ENCODE measurements at regions not wholly inside any gene's neighbourhood (a gene's known extent, or its start where the extent isn't known, plus 50 kb on each side); places are given as distances from the start of the nearest gene placed in this dataset.

DNA sequence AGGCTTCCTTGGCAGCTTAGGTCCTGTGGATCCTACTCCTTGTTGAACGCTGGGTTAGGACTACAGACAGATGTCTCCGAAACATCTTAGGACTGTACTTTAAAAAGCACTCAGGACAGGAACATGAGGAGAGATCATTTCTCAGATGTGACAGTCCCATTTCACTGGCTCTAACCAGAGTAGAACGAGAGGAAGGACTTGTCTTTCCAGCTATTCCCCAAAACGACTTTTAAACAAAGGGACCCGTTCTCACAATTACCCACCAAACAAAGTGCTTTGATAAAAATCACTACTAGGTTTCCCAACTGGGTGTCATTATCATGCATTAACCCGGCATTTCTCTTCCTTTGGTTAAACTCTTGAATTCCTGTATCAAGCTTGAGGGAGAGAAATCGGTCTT lies 84.7 kb upstream of the BARX2 start:
- no peak for TF ChIP-seq NFIC (IDR thresholded peaks at IDR 0.05)

DNA sequence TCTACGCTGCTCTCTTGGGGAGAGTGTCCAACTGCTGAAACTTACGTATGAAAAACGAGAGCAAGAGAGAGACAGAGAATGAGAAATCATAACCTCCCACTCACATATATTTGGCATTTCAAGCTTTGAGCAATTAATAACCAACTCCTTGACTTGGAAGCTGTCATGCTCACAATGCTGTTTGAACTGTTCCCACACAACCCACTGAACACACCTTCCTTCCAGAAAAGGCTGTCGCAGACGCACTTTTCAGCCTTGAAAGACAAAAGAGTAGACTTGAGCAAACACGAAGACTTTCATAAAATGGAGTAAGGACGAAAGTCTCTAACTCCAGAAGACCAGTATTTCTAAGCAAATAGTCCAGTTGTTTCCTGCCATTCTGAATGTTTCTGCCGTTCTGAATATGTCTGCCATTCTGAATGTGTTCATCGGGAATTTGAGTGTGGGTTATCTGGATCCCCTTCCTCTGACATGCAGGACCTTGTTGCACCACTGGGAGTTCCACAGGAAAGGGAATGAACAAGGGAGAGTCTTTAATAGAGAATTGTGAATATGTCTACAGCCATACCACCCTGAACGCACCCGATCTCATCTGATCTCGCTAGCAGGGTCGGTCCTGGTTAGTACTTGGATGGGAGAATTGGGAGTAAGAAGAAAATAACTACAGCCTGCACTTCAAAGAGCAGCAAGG lies 86.2 kb upstream of the BARX2 start:
- TF ChIP-seq EP300 (IDR thresholded peaks at IDR 0.05; ENCODE audit: borderline replicate concordance) (no peak), TCF12 (IDR thresholded peaks at IDR 0.05; ENCODE audit: low read depth) (no peak), ZBTB7A (IDR thresholded peaks at IDR 0.05; ENCODE audit: low read depth) (no peak), CREB1 (IDR thresholded peaks at IDR 0.05; ENCODE audit: low read depth) (no peak), TAF1 (IDR thresholded peaks at IDR 0.05; ENCODE audit: low read depth) (no peak), TEAD4 (IDR thresholded peaks at IDR 0.05) (no peak), EGR1 (IDR thresholded peaks at IDR 0.05) (no peak), CEBPB (IDR thresholded peaks at IDR 0.05) (no peak), FOXM1 (IDR thresholded peaks at IDR 0.05; ENCODE audit: borderline replicate concordance, low read depth) (no peak), RAD21 (IDR thresholded peaks at IDR 0.05; ENCODE audit: low read depth) (no peak), YY1 (IDR thresholded peaks at IDR 0.05; ENCODE audit: low read depth) (no peak)
- TF ChIP-seq, protein P1, sequence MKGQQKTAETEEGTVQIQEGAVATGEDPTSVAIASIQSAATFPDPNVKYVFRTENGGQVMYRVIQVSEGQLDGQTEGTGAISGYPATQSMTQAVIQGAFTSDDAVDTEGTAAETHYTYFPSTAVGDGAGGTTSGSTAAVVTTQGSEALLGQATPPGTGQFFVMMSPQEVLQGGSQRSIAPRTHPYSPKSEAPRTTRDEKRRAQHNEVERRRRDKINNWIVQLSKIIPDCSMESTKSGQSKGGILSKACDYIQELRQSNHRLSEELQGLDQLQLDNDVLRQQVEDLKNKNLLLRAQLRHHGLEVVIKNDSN (IDR thresholded peaks at IDR 0.05): no peak
- TF ChIP-seq, protein P2, sequence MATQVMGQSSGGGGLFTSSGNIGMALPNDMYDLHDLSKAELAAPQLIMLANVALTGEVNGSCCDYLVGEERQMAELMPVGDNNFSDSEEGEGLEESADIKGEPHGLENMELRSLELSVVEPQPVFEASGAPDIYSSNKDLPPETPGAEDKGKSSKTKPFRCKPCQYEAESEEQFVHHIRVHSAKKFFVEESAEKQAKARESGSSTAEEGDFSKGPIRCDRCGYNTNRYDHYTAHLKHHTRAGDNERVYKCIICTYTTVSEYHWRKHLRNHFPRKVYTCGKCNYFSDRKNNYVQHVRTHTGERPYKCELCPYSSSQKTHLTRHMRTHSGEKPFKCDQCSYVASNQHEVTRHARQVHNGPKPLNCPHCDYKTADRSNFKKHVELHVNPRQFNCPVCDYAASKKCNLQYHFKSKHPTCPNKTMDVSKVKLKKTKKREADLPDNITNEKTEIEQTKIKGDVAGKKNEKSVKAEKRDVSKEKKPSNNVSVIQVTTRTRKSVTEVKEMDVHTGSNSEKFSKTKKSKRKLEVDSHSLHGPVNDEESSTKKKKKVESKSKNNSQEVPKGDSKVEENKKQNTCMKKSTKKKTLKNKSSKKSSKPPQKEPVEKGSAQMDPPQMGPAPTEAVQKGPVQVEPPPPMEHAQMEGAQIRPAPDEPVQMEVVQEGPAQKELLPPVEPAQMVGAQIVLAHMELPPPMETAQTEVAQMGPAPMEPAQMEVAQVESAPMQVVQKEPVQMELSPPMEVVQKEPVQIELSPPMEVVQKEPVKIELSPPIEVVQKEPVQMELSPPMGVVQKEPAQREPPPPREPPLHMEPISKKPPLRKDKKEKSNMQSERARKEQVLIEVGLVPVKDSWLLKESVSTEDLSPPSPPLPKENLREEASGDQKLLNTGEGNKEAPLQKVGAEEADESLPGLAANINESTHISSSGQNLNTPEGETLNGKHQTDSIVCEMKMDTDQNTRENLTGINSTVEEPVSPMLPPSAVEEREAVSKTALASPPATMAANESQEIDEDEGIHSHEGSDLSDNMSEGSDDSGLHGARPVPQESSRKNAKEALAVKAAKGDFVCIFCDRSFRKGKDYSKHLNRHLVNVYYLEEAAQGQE (IDR thresholded peaks at IDR 0.05; ENCODE audit: low read depth): no peak

DNA sequence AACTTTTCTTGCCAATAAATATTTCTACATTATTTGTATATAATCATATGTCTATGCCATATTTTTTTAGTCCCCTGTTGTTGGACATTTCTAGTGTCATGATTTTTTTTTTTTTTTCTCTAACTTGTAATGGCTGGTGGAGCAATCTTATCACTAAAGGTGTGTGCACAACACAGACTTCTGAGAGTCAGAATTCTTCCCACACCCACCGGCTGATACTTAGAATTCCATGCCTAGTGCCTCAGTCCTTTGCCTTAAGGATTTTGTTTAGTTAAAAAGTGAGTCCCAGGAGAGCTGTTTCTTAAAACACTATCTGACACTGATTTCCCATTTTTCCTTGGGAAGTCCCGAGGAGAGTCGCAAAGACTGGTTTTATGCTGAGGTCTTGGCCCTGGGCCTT lies 87.7 kb upstream of the BARX2 start:
- TF ChIP-seq CEBPB (IDR thresholded peaks at IDR 0.05) (no peak), NFIC (IDR thresholded peaks at IDR 0.05) (no peak), CREB1 (IDR thresholded peaks at IDR 0.05; ENCODE audit: low read depth) (no peak), RAD21 (IDR thresholded peaks at IDR 0.05; ENCODE audit: low read depth) (no peak)
- TF ChIP-seq, protein P1 (IDR thresholded peaks at IDR 0.05): no peak

DNA sequence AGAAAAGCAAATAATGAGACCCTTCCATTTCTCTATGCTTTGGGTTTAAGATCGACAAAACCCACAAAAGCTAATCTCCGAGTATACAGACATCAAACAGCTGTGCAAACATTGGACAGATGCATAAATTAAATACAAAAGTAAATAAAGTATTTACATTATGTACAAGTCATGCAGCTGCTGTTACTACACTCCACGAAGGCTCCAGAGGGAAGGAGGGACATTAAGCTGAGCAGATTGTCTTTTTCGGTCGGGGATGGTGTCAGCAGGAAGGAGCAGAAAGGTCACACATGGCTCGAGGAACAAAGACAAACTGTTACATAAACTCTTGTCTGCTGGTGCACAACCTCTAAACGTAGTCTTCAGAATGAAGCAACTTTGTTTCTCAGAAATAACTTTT lies 88.8 kb upstream of the BARX2 start:
- TF ChIP-seq EGR1 (IDR thresholded peaks at IDR 0.05): no peak
- no peak for TF ChIP-seq YY1 (IDR thresholded peaks at IDR 0.05; ENCODE audit: low read depth)
- TF ChIP-seq TEAD4 (IDR thresholded peaks at IDR 0.05): no peak
- no peak for TF ChIP-seq ZBTB7A (IDR thresholded peaks at IDR 0.05; ENCODE audit: low read depth)
- TF ChIP-seq RAD21 (IDR thresholded peaks at IDR 0.05; ENCODE audit: low read depth): no peak
- no peak for TF ChIP-seq FOXM1 (IDR thresholded peaks at IDR 0.05; ENCODE audit: borderline replicate concordance, low read depth)
- no peak for TF ChIP-seq CREB1 (IDR thresholded peaks at IDR 0.05; ENCODE audit: low read depth)
- no peak for TF ChIP-seq TAF1 (IDR thresholded peaks at IDR 0.05; ENCODE audit: low read depth)
- TF ChIP-seq, protein P1 (IDR thresholded peaks at IDR 0.05): no peak
- no peak for TF ChIP-seq EP300 (IDR thresholded peaks at IDR 0.05; ENCODE audit: borderline replicate concordance)
- no peak for TF ChIP-seq TCF12 (IDR thresholded peaks at IDR 0.05; ENCODE audit: low read depth)
- TF ChIP-seq NFIC (IDR thresholded peaks at IDR 0.05): no peak
- no peak for TF ChIP-seq CEBPB (IDR thresholded peaks at IDR 0.05)
- TF ChIP-seq, protein P3, sequence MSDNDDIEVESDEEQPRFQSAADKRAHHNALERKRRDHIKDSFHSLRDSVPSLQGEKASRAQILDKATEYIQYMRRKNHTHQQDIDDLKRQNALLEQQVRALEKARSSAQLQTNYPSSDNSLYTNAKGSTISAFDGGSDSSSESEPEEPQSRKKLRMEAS (IDR thresholded peaks at IDR 0.05): no peak
- TF ChIP-seq, protein P2 (IDR thresholded peaks at IDR 0.05; ENCODE audit: low read depth): no peak

DNA sequence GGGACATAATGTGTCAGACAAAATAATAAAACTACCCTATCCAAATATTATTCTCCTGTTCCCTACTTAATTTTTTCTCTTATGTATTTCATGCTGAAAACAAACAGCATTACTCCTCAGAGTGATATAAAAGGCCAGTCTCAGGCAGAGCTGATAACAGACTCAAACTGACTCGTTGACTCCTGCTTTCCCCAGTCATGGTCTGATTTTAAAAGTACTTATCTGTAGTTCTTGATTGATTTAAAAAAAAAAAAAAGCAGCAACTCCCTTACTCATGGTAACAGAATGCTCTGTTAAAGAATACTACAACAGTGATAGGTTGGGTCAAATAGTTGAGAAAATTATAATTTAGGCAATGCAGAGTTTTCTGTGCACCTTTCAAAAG lies 90.3 kb upstream of the BARX2 start:
- TF ChIP-seq NFIC (IDR thresholded peaks at IDR 0.05) (no peak), CREB1 (IDR thresholded peaks at IDR 0.05; ENCODE audit: low read depth) (no peak), TEAD4 (IDR thresholded peaks at IDR 0.05) (no peak), ZBTB7A (IDR thresholded peaks at IDR 0.05; ENCODE audit: low read depth) (no peak), RAD21 (IDR thresholded peaks at IDR 0.05; ENCODE audit: low read depth) (no peak), TCF12 (IDR thresholded peaks at IDR 0.05; ENCODE audit: low read depth) (no peak), CEBPB (IDR thresholded peaks at IDR 0.05) (no peak), YY1 (IDR thresholded peaks at IDR 0.05; ENCODE audit: low read depth) (no peak), EP300 (IDR thresholded peaks at IDR 0.05; ENCODE audit: borderline replicate concordance) (no peak), TAF1 (IDR thresholded peaks at IDR 0.05; ENCODE audit: low read depth) (no peak), EGR1 (IDR thresholded peaks at IDR 0.05) (no peak), FOXM1 (IDR thresholded peaks at IDR 0.05; ENCODE audit: borderline replicate concordance, low read depth) (no peak)
- TF ChIP-seq, protein P1 (IDR thresholded peaks at IDR 0.05): no peak
- TF ChIP-seq, protein P3 (IDR thresholded peaks at IDR 0.05): no peak
- TF ChIP-seq, protein P2 (IDR thresholded peaks at IDR 0.05; ENCODE audit: low read depth): no peak
